GM12878 (cell line): ENCODE measurements at regions not wholly inside any gene's neighbourhood (a gene's known extent, or its start where the extent isn't known, plus 50 kb on each side); places are given as distances from the start of the nearest gene placed in this dataset.

ENCODE experiments used
- ATAC-seq: fragments of 200-7000 bp; cut with Tn5 transposase; 3 replicates; pipeline ENCODE4 v1.9.1; 2020; ENCODE audit warnings: mild to moderate bottlenecking, moderate library complexity
- BruUV-seq: library from RNA; stranded (reverse); fragments of 400-500 nt; replicated peaks from 2 replicates; lab custom pipeline; 2021; lab: Mats Ljungman, UMichigan
- CTCF ChIA-PET: fragments of 300-600 bp; sonication (Branson Sonifier 250); formaldehyde crosslinking; extraction: SDS; loops from one replicate; lab custom pipeline; 2021; ENCODE audit warnings: inconsistent platforms; lab: Yijun Ruan, JAX
- POLR2A ChIA-PET: fragments of 350-600 bp; formaldehyde crosslinking; extraction: SDS; loops from one replicate; lab custom pipeline; 2021; ENCODE audit warnings: inconsistent platforms; lab: Charles Lee
- RAD21 ChIA-PET: fragments of 300-600 bp; sonication (Branson Sonifier 250); formaldehyde crosslinking; loops from one replicate; lab custom pipeline; 2023; ENCODE audit warnings: antibody characterized with exemption; ENCODE audit not compliant: unreplicated experiment; lab: Charles Lee
- SMC1A ChIA-PET: fragments of 300-600 bp; sonication (Branson Sonifier 250); formaldehyde crosslinking; loops from one replicate; lab custom pipeline; 2023; ENCODE audit not compliant: unreplicated experiment, uncharacterized antibody; lab: Charles Lee
- DNase-seq: peaks from one replicate; pipeline ENCODE4 v3.0.0-alpha.2; 2011; ENCODE audit warnings: low read depth, low spot score
- FAIRE-seq: peaks from 3 replicates; lab custom pipeline; 2011; peaks lifted over from hg19 to GRCh38; lab: Jason Lieb, UNC
- H2AFZ ChIP-seq: 2 replicates; pipeline ENCODE4 v1.6.0; 2011; ENCODE audit warnings: low read depth, low read length, control low read depth; ENCODE audit not compliant: control insufficient read depth
- H3K27ac ChIP-seq: 2 replicates; pipeline ENCODE4 v1.5.1; 2011; ENCODE audit warnings: control low read depth; ENCODE audit not compliant: control insufficient read depth, insufficient read depth
- H3K27me3 ChIP-seq, 2 experiments: replicated peaks in 1 of 2; 2 replicates each; pipeline versions ENCODE4 v1.6.0 to v1.6.1; 2011; ENCODE audit warnings: low read length in 1 of 2; ENCODE audit not compliant: control insufficient read depth in 2 of 2, insufficient read depth in 2 of 2
- H3K36me3 ChIP-seq, 2 experiments: 2 replicates each; pipeline ENCODE4 v1.5.1; 2011; ENCODE audit warnings: low read length in 1 of 2; ENCODE audit not compliant: control insufficient read depth in 2 of 2, insufficient read depth in 2 of 2
- H3K4me1 ChIP-seq: 2 replicates; pipeline ENCODE4 v1.6.1; 2011; ENCODE audit warnings: mild to moderate bottlenecking, low read length, moderate library complexity, mixed read lengths; ENCODE audit not compliant: control insufficient read depth, insufficient read depth
- H3K4me2 ChIP-seq: 2 replicates; pipeline ENCODE4 v1.6.0; 2011; ENCODE audit warnings: control low read depth; ENCODE audit not compliant: control insufficient read depth, insufficient read depth
- H3K4me3 ChIP-seq: fragments of 200-600 bp; sonication (generic); 2 replicates; pipeline ENCODE4 v1.5.1; 2016
- H3K79me2 ChIP-seq: 2 replicates; pipeline ENCODE4 v1.6.0; 2011; ENCODE audit warnings: low read length; ENCODE audit not compliant: control insufficient read depth, insufficient read depth
- H3K9ac ChIP-seq: 2 replicates; pipeline ENCODE4 v1.8.0; 2011; ENCODE audit warnings: low read length, control low read depth, mixed read lengths; ENCODE audit not compliant: control insufficient read depth, insufficient read depth
- H3K9me3 ChIP-seq: replicated peaks from 3 replicates; pipeline ENCODE4 v1.5.1; 2011; ENCODE audit warnings: mild to moderate bottlenecking, low read length; ENCODE audit not compliant: control insufficient read depth, insufficient read depth
- H4K20me1 ChIP-seq: 2 replicates; pipeline ENCODE4 v1.6.0; 2011; ENCODE audit not compliant: control insufficient read depth, insufficient read depth
- ATF7 ChIP-seq: fragments of 450-650 bp; IDR thresholded peaks from 2 replicates; pipeline ENCODE4 v1.6.1; 2016; ENCODE audit warnings: low read depth, mild to moderate bottlenecking
- CBX5 ChIP-seq: sonication (generic); IDR thresholded peaks from 2 replicates; pipeline ENCODE4 v1.6.1; 2016; ENCODE audit warnings: low read depth, moderate library complexity, mild to moderate bottlenecking, inconsistent platforms
- EP300 ChIP-seq, 2 experiments: fragments of 150-350 bp in 1 of 2; IDR thresholded peaks; 2 replicates each; pipeline ENCODE4 v1.6.1; 2011 to 2012; ENCODE audit warnings: low read depth in 2 of 2, low read length in 2 of 2, borderline replicate concordance in 1 of 2, improper control_type of control experiment in 1 of 2, inconsistent platforms in 1 of 2; ENCODE audit not compliant: control insufficient read depth in 1 of 2
- EZH2 ChIP-seq: IDR thresholded peaks from 2 replicates; pipeline ENCODE4 v1.6.1; 2012; ENCODE audit warnings: low read depth, mild to moderate bottlenecking, control low read depth, inconsistent platforms, low read length, borderline replicate concordance; ENCODE audit not compliant: control insufficient read depth
- FOS ChIP-seq: IDR thresholded peaks from 3 replicates; pipeline ENCODE4 v1.6.1; 2011; ENCODE audit warnings: borderline replicate concordance; ENCODE audit not compliant: insufficient read length; ENCODE audit errors: extremely low read depth
- FOXK2 ChIP-seq: fragments of 450-650 bp; IDR thresholded peaks from 2 replicates; pipeline ENCODE4 v1.6.1; 2017; ENCODE audit warnings: mild to moderate bottlenecking, moderate library complexity
- HDAC6 ChIP-seq: fragments of 200-600 bp; sonication (generic); IDR thresholded peaks from one replicate; pipeline ENCODE4 v1.8.0; 2017; ENCODE audit warnings: antibody characterized with exemption; ENCODE audit not compliant: unreplicated experiment
- IKZF2 ChIP-seq, 2 experiments: fragments of 450-650 bp; IDR thresholded peaks; 2 replicates each; pipeline ENCODE4 v1.6.1; 2017; ENCODE audit warnings: mild to moderate bottlenecking in 2 of 2, moderate library complexity in 2 of 2
- LARP7 ChIP-seq: fragments of 450-650 bp; IDR thresholded peaks from 2 replicates; pipeline ENCODE4 v1.6.1; 2017; ENCODE audit warnings: mild to moderate bottlenecking
- NBN ChIP-seq: fragments of 450-650 bp; IDR thresholded peaks from 2 replicates; pipeline ENCODE4 v1.6.1; 2016
- NKRF ChIP-seq: fragments of 450-650 bp; conservative IDR thresholded peaks from 2 replicates; pipeline ENCODE4 v1.6.1; 2017; ENCODE audit warnings: mild to moderate bottlenecking, moderate library complexity
- PAX8 ChIP-seq: fragments of 450-650 bp; IDR thresholded peaks from 2 replicates; pipeline ENCODE4 v1.6.1; 2017; ENCODE audit warnings: mild to moderate bottlenecking, moderate library complexity
- RAD21 ChIP-seq: IDR thresholded peaks from 2 replicates; pipeline ENCODE4 v1.6.1; 2011; ENCODE audit warnings: mild to moderate bottlenecking, low read depth, low read length, moderate library complexity; ENCODE audit not compliant: insufficient read depth
- YY1 ChIP-seq: IDR thresholded peaks from 2 replicates; pipeline ENCODE4 v1.6.1; 2011; ENCODE audit warnings: low read depth, mild to moderate bottlenecking, low read length
- WGBS: methylation state at CpG from one replicate; pipeline ENCODE4 v1.1.6; 2016; ENCODE audit warnings: low lambda C conversion rate; ENCODE audit not compliant: insufficient replicate concordance, insufficient coverage; ENCODE audit errors: missing lambda C conversion rate; 5-methylcytosine and 5-hydroxymethylcytosine counted together
- in situ Hi-C: fragments of 300-500 bp; cut with MboI; formaldehyde crosslinking; loops from 9 replicates; pipeline ENCODE4 v1.14.3; 2018; ENCODE audit warnings: mixed read lengths
- intact Hi-C: fragments of 100-400 bp; cut with micrococcal nuclease; formaldehyde crosslinking; loops from one replicate; pipeline ENCODE4 v1.14.2; 2022; ENCODE audit not compliant: unreplicated experiment
- TF ChIP-seq, protein P1 (sequence below): fragments of 450-650 bp; IDR thresholded peaks from 2 replicates; pipeline ENCODE4 v1.6.1; 2017; ENCODE audit warnings: borderline replicate concordance

DNA sequence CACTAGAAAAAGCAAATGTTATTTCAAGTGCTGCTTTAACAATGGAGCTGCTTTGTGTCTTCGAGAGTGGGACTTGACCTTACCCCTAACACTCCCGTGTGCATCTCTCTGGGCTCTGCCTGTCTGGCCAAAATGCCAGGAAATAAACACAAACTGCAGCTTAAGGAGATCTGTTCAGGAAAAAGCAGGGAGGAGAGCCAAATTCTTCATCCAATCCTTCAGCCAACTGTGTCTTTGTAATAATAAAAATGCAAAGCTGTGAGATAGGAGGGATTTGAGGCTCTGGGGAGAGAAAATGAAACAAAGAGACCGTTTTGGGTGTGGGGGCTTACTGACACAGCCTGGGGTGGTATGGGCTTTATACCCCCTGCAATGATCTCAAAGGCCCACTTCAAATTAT lies 85.8 kb upstream of the WSCD2 start:
- FAIRE-seq (no peak), ATAC-seq (no peak), DNase-seq (no peak)
- 0% methylated on average over 3 of the region's 3 CpGs for WGBS
- RAD21 ChIA-PET = no interaction called here
- intact Hi-C loops = no loop called here
- CTCF ChIA-PET = no interaction called here
- no peaks in the 10 kb centered on the region for H4K20me1 ChIP-seq
- H3K4me2 ChIP-seq = no peak overlapping the region
- H3K9ac ChIP-seq = no peak overlapping the region
- no peaks in the 10 kb centered on the region for H3K36me3 ChIP-seq
- BruUV-seq = no TSS peak
- no peaks in the 10 kb centered on the region for H3K79me2 ChIP-seq
- H2AFZ ChIP-seq = no peak overlapping the region
- POLR2A ChIA-PET = no interaction called here
- H3K4me3 ChIP-seq = no peak overlapping the region
- SMC1A ChIA-PET = no interaction called here
- TF ChIP-seq IKZF2 (IDR thresholded peaks at IDR 0.05) = no peak
- no peak for TF ChIP-seq FOXK2
- no peak for TF ChIP-seq EP300 (IDR thresholded peaks at IDR 0.05; ENCODE audit: borderline replicate concordance in 1 of 2, control insufficient read depth in 1 of 2, low read depth in 2 of 2, low read length in 2 of 2)
- TF ChIP-seq, protein P1, sequence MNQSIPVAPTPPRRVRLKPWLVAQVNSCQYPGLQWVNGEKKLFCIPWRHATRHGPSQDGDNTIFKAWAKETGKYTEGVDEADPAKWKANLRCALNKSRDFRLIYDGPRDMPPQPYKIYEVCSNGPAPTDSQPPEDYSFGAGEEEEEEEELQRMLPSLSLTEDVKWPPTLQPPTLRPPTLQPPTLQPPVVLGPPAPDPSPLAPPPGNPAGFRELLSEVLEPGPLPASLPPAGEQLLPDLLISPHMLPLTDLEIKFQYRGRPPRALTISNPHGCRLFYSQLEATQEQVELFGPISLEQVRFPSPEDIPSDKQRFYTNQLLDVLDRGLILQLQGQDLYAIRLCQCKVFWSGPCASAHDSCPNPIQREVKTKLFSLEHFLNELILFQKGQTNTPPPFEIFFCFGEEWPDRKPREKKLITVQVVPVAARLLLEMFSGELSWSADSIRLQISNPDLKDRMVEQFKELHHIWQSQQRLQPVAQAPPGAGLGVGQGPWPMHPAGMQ = no peak
- no peak for TF ChIP-seq EZH2
- no peak for TF ChIP-seq RAD21
- no peak for TF ChIP-seq HDAC6
- TF ChIP-seq LARP7 = no peak
- no peak for TF ChIP-seq ATF7
- no peak for TF ChIP-seq FOS
- no peak for TF ChIP-seq NBN
- no peak for TF ChIP-seq PAX8
- TF ChIP-seq CBX5 = no peak
- no peak for TF ChIP-seq YY1
- no peak for TF ChIP-seq NKRF
- H3K4me1 ChIP-seq = peaks cover 4% of the 10 kb centered on the region; the same call in 1 of the 2 replicates
- H3K9me3 ChIP-seq = no peaks in the 10 kb centered on the region
- in situ Hi-C loops = no loop called here
- no peak overlapping the region for H3K27ac ChIP-seq
- no peaks in the 10 kb centered on the region; a peak in 1 of 4 replicates for H3K27me3 ChIP-seq
